CD4-positive, alpha-beta T cell treated with Interleukin-4 for 1 hour (primary cell): ENCODE measurements at regions not wholly inside any gene's neighbourhood (a gene's known extent, or its start where the extent isn't known, plus 50 kb on each side); places are given as distances from the start of the nearest gene placed in this dataset.

Source experiments
- DNase-seq, 2 donors: peaks; one replicate each; pipeline ENCODE4 v3.0.0-alpha.2; 2020 to 2022

DNA sequence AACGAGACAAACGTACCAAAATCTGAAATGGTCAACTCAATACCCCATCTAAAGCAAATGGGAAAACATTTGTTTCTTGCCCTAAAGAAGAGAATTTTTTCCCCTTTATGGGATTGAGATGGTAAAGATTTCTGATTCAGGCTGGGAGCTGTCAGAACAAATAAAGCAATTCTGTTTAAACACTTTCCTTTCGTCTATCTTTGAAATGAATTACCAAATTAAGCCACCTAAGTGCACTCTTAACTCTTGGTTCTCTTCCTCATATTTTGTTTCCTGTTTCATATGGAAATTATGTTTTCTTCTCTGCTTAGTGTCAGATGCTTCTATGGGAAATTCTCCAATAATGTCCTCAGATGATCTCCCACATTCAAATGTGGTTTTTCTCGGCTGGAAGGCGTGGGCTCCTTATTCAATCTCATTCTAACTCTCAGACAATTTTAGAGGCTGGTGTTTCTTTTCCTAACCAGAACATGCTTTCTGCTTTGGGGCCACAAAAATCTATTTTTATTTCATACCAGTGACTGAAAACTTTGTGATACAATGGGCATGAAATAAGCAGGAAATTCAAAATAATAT is 50.3 kb upstream of the HPF1 start:
- DNase-seq = no peak
